Neural progenitor cell (in vitro differentiated cells): ENCODE measurements at regions not wholly inside any gene's neighbourhood (a gene's known extent, or its start where the extent isn't known, plus 50 kb on each side); places are given as distances from the start of the nearest gene placed in this dataset.

Source experiments
- DNase-seq: peaks from one replicate; pipeline ENCODE4 v3.0.0-alpha.2; 2016; ENCODE audit warnings: low spot score
- H2AFZ ChIP-seq: fragments of 200-600 bp; sonication (generic); replicated peaks from 2 replicates; pipeline ENCODE4 v1.6.1; 2016; ENCODE audit warnings: antibody characterized with exemption
- H3F3A ChIP-seq: fragments of 200-600 bp; sonication (generic); 2 replicates; pipeline ENCODE4 v1.6.1; 2016; ENCODE audit warnings: antibody characterized with exemption, low read depth
- H3K27ac ChIP-seq: fragments of 200-600 bp; sonication (generic); 2 replicates; pipeline ENCODE4 v1.5.1; 2016; ENCODE audit warnings: mild to moderate bottlenecking
- H3K27me3 ChIP-seq: fragments of 200-600 bp; sonication (generic); 2 replicates; pipeline ENCODE4 v1.6.1; 2016; ENCODE audit warnings: mild to moderate bottlenecking, moderate library complexity
- H3K36me3 ChIP-seq: fragments of 200-600 bp; sonication (generic); 2 replicates; pipeline ENCODE4 v1.5.1; 2016
- H3K4me1 ChIP-seq: fragments of 200-600 bp; sonication (generic); 2 replicates; pipeline ENCODE4 v1.6.1; 2016; ENCODE audit warnings: mixed run types
- H3K4me2 ChIP-seq: fragments of 200-600 bp; sonication (generic); 2 replicates; pipeline ENCODE4 v1.6.1; 2016
- H3K4me3 ChIP-seq: fragments of 200-600 bp; sonication (generic); 2 replicates; pipeline ENCODE4 v1.5.1; 2016
- H3K79me2 ChIP-seq: fragments of 200-600 bp; sonication (generic); 2 replicates; pipeline ENCODE4 v1.6.1; 2016; ENCODE audit warnings: low read depth
- H3K9ac ChIP-seq: fragments of 200-600 bp; sonication (generic); 2 replicates; pipeline ENCODE4 v1.6.1; 2016
- H3K9me3 ChIP-seq: fragments of 200-600 bp; sonication (generic); 2 replicates; pipeline ENCODE4 v1.5.1; 2016; ENCODE audit warnings: low read depth
- H4K20me1 ChIP-seq: fragments of 200-600 bp; sonication (generic); 2 replicates; pipeline ENCODE4 v1.6.1; 2016; ENCODE audit warnings: low read depth
- H3K27ac Mint-ChIP-seq: 3 replicates; pipeline ENCODE4 v1.8.0; 2021; ENCODE audit warnings: mixed read lengths
- H3K27me3 Mint-ChIP-seq: 2 replicates; pipeline ENCODE4 v1.8.0; 2022; ENCODE audit warnings: low read depth, mild to moderate bottlenecking, inconsistent platforms, moderate library complexity, mixed read lengths; ENCODE audit not compliant: insufficient read depth
- H3K36me3 Mint-ChIP-seq: 3 replicates; pipeline ENCODE4 v1.8.0; 2021; ENCODE audit warnings: mixed read lengths
- H3K4me1 Mint-ChIP-seq: 3 replicates; pipeline ENCODE4 v1.8.0; 2021; ENCODE audit warnings: mixed read lengths
- H3K4me3 Mint-ChIP-seq: 3 replicates; pipeline ENCODE4 v1.8.0; 2021; ENCODE audit warnings: mild to moderate bottlenecking, moderate library complexity, mixed read lengths
- H3K9me3 Mint-ChIP-seq: 3 replicates; pipeline ENCODE4 v1.8.0; 2020; ENCODE audit warnings: mixed read lengths
- CTCF ChIP-seq: fragments of 200-600 bp; sonication (generic); IDR thresholded peaks from 2 replicates; pipeline ENCODE4 v1.5.1; 2017; ENCODE audit warnings: antibody characterized with exemption, mild to moderate bottlenecking
- EZH2 ChIP-seq: fragments of 200-600 bp; sonication (generic); IDR thresholded peaks from 2 replicates; pipeline ENCODE4 v1.6.1; 2017; ENCODE audit warnings: antibody characterized with exemption, mild to moderate bottlenecking, moderate library complexity
- EZH2phosphoT487 ChIP-seq: fragments of 200-600 bp; sonication (generic); IDR thresholded peaks from 2 replicates; pipeline ENCODE4 v1.6.1; 2017; ENCODE audit warnings: antibody characterized with exemption

DNA sequence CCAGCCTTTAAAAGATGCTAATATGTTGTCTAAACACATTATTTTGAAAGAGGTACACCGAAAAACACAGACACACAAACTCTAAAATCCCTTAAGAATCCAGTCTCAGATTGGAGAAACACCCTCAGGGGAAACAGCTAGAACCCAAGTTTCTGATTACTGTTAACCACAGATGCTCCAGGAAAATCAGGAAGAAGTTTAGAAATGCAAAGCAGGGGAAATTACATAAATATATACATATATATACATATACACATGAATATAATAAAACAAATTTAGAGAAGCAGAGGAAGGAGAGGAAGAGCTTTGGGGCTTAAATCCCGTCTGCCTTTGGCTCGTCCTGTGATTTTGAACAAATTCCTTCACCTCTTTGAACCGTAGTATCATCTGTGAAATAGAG is 73.2 kb upstream of the KLF4 start:
- Mint-ChIP-seq H3K27ac (no peak overlapping the region), H3K4me1 (no peaks in the 10 kb centered on the region)
- TF ChIP-seq CTCF: no peak
- no peak for TF ChIP-seq EZH2
- TF ChIP-seq EZH2phosphoT487: no peak

DNA sequence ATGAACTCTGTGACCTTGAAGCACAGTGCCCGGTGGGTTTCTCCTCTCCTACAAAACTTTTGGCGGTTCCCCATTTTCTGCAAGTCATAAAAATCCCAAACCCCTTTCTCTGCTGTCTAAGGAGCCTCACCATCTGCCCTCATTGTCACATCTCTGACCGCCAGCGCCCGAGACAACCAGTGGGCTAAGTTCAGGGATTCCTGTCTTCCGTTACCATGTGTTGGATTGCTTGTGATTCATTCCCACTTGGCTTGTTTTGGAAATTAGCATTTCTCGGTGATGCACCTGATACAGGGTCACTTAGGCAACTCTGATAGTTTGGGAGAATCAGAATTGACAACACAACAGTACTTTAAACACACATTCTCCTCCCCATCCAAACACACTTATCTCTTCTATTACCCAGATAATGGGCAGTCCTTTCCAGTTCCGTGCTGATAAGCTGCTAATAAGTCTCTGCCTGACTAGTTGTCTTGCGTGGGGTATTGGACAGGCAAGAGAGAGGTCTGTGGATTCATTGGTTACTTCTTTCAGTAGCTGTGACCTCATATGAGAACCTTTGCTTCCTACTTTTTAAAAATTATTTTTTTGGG is 70.0 kb upstream of the KLF4 start:
- Histone ChIP-seq H2AFZ (no peak overlapping the region), H3K9me3 (no peaks in the 10 kb centered on the region), H3K27ac (no peak overlapping the region), H3K36me3 (no peaks in the 10 kb centered on the region), H3K27me3 (no peaks in the 10 kb centered on the region), H3K4me1 (no peaks in the 10 kb centered on the region), H3K79me2 (no peaks in the 10 kb centered on the region), H3K4me2 (no peak overlapping the region), H3K4me3 (no peak overlapping the region), H3F3A (no peaks in the 10 kb centered on the region), H4K20me1 (no peaks in the 10 kb centered on the region), H3K9ac (no peak overlapping the region)
- DNase-seq: no peak
- H3K36me3 Mint-ChIP-seq: no peaks in the 10 kb centered on the region
- H3K27ac Mint-ChIP-seq: no peak overlapping the region
- H3K27me3 Mint-ChIP-seq: peaks cover 3% of the 10 kb centered on the region
- H3K9me3 Mint-ChIP-seq: no peaks in the 10 kb centered on the region
- TF ChIP-seq EZH2 (no peak), CTCF (no peak)
- H3K4me3 Mint-ChIP-seq: no peak overlapping the region
- H3K4me1 Mint-ChIP-seq: peaks cover 3% of the 10 kb centered on the region

More for the DNA sequence above, 73.2 kb upstream of the KLF4 start:
- no peak for DNase-seq
- no peak overlapping the region for H3K4me3 ChIP-seq
- no peak overlapping the region for H3K9ac ChIP-seq
- peaks cover 5% of the 10 kb centered on the region for H3K27me3 Mint-ChIP-seq
- no peaks in the 10 kb centered on the region for H3K79me2 ChIP-seq
- no peaks in the 10 kb centered on the region for H3K36me3 Mint-ChIP-seq
- no peaks in the 10 kb centered on the region for H3K9me3 Mint-ChIP-seq
- no peak overlapping the region for H3K27ac ChIP-seq
- no peaks in the 10 kb centered on the region for H4K20me1 ChIP-seq
- H3K4me2 ChIP-seq: no peak overlapping the region
- H3K27me3 ChIP-seq: no peaks in the 10 kb centered on the region
- H2AFZ ChIP-seq: no peak overlapping the region
- H3K9me3 ChIP-seq: no peaks in the 10 kb centered on the region
- H3K4me3 Mint-ChIP-seq: no peak overlapping the region
- H3K36me3 ChIP-seq: no peaks in the 10 kb centered on the region
- no peaks in the 10 kb centered on the region for H3F3A ChIP-seq
- no peaks in the 10 kb centered on the region for H3K4me1 ChIP-seq

DNA sequence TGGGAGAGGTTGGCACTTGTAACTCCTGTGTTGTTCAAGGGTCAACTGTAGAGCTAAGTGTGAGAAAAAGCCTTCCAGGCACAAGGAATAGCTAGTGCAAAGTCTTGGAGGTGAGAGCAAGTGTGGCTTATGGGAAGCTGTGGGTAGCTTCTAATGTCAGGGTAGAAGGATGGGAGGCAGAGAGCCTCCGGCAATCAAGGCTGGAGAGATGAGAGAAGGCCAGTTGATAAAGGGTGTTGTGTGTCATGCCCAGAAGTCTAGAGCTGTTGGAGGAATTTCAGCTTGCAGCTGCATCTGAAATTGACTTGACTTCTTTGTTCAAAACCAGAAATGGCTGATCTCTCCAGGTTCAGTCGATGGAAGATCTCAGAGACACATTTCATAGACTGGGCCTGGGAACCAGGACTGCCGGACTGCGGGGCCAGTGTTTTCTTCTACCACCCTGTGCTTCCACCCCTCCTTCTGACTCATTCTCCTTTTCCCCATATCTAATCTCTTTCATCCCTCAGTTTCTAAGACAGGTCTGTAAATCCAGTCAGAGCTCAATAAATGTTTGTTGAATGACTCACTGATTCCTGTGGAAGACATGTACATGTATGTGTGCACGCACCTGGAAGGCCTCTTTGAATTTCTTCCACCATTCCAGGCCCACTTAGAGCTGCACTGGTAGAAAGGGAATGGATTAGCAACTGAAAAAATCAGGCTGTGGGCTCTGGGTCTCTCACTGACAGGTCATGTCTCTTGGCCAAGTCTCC is 67.8 kb upstream of the KLF4 start:
- Mint-ChIP-seq H3K27ac (peak overlapping the region; percentile 23), H3K27me3 (no peaks in the 10 kb centered on the region), H3K9me3 (no peaks in the 10 kb centered on the region), H3K4me1 (peaks cover 3% of the 10 kb centered on the region), H3K4me3 (no peak overlapping the region), H3K36me3 (no peaks in the 10 kb centered on the region)
- no peak overlapping the region for H3K9ac ChIP-seq
- H4K20me1 ChIP-seq: no peaks in the 10 kb centered on the region
- no peak overlapping the region for H2AFZ ChIP-seq
- H3K36me3 ChIP-seq: no peaks in the 10 kb centered on the region
- no peak for DNase-seq
- H3K9me3 ChIP-seq: no peaks in the 10 kb centered on the region
- H3F3A ChIP-seq: no peaks in the 10 kb centered on the region
- H3K27ac ChIP-seq: no peak overlapping the region
- no peak overlapping the region for H3K4me3 ChIP-seq
- H3K4me2 ChIP-seq: no peak overlapping the region
- TF ChIP-seq CTCF: no peak
- no peaks in the 10 kb centered on the region for H3K27me3 ChIP-seq
- H3K79me2 ChIP-seq: no peaks in the 10 kb centered on the region
- H3K4me1 ChIP-seq: no peaks in the 10 kb centered on the region
